SK-N-MC (cell line): ENCODE measurements at regions not wholly inside any gene's neighbourhood (a gene's known extent, or its start where the extent isn't known, plus 50 kb on each side); places are given as distances from the start of the nearest gene placed in this dataset.
"Not testable (repeated sequence)": the region's sequence is repeated elsewhere in the genome, so short reads cannot be mapped to it uniquely, and the experiment has no call there.

ENCODE experiments used
- EZH2 ChIP-seq: fragments of 200-600 bp; sonication (generic); IDR thresholded peaks from one replicate; pipeline ENCODE4 v1.6.1; 2017; ENCODE audit warnings: antibody characterized with exemption
- FOXP2 ChIP-seq: optimal IDR thresholded peaks from 2 replicates; pipeline ENCODE3; 2011; ENCODE audit warnings: mild to moderate bottlenecking, moderate library complexity; ENCODE audit not compliant: insufficient read depth; ENCODE audit errors: extremely low read length, control extremely low read depth
- POLR2AphosphoS5 ChIP-seq: IDR thresholded peaks from 2 replicates; pipeline ENCODE4 v1.6.1; 2012; ENCODE audit warnings: mild to moderate bottlenecking, low read depth, low read length, borderline replicate concordance

DNA sequence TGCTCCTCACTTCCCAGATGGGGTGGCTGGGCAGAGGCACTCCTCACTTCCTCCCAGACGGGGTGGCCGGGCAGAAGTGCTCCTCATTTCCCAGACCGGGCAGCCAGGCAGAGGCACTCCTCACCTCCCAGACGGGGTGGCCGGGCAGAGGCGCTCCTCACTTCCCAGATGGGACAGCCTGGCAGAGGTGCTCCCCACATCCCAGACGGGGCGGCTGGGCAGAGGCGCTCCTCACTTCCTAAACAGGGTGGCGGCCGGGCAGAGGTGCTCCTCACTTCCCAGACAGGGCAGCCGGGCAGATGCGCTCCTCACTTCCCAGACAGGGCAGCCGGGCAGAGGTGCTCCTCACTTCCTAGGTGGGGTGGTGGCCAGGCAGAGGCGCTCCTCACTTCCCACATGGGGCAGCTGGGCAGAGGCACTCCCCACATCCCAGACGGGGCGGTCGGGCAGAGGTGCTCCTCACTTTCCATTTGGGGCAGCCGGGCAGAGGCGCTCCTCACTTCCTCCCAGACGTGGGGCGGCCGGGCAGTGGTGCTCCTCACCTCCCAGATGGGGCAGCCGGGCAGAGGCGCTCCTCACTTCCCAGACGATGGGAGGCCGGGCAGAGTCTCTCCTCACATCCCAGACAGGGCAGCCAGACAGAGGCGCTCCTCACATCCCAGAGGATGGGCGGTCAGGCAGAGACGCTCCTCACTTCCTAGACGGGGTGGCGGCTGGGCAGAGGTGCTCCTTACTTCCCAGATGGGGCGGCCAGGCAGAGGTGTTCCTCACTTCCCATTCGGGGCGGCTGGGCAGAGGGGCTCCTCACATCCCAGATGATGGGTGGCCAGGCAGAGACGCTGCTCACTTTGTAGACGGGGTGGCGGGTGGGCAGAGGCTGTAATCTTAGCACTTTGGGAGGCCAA is 274.5 kb downstream of the LIPI start:
- TF ChIP-seq EZH2, POLR2AphosphoS5, FOXP2: not testable (repeated sequence)
